HepG2 (cell line): ENCODE measurements at regions not wholly inside any gene's neighbourhood (a gene's known extent, or its start where the extent isn't known, plus 50 kb on each side); places are given as distances from the start of the nearest gene placed in this dataset.

ENCODE experiments used
- FOXO1 ChIP-seq: sonication (generic); formaldehyde crosslinking; IDR thresholded peaks from 2 replicates; pipeline ENCODE4 v1.4.0; 2020; ENCODE audit warnings: missing genetic modification reagents
- KLF12 ChIP-seq: sonication (generic); formaldehyde crosslinking; IDR thresholded peaks from 2 replicates; pipeline ENCODE4 v1.4.0; 2020; ENCODE audit warnings: missing genetic modification reagents, borderline replicate concordance
- MEIS2 ChIP-seq: sonication (generic); formaldehyde crosslinking; IDR thresholded peaks from 2 replicates; pipeline ENCODE4 v1.9.0; 2021; ENCODE audit warnings: mild to moderate bottlenecking, missing genetic modification reagents
- PLRG1 ChIP-seq: fragments of 450-650 bp; conservative IDR thresholded peaks from 2 replicates; pipeline ENCODE4 v1.6.1; 2016
- PRPF4 ChIP-seq: fragments of 200-400 bp; formaldehyde crosslinking; IDR thresholded peaks from 2 replicates; pipeline ENCODE4 v1.6.1; 2016; ENCODE audit warnings: low read length, low read depth; ENCODE audit not compliant: poor library complexity, severe bottlenecking
- SMAD9 ChIP-seq: sonication (generic); formaldehyde crosslinking; IDR thresholded peaks from 2 replicates; pipeline ENCODE4 v1.5.1; 2020; ENCODE audit warnings: mild to moderate bottlenecking, missing genetic modification reagents
- SPEN ChIP-seq: sonication (generic); formaldehyde crosslinking; IDR thresholded peaks from 2 replicates; pipeline ENCODE4 v1.5.1; 2020; ENCODE audit warnings: low read depth, mild to moderate bottlenecking, missing genetic modification reagents
- STAG1 ChIP-seq: sonication (generic); formaldehyde crosslinking; IDR thresholded peaks from 2 replicates; pipeline ENCODE4 v1.4.0; 2020; ENCODE audit warnings: missing genetic modification reagents
- TOE1 ChIP-seq: sonication (generic); formaldehyde crosslinking; IDR thresholded peaks from 2 replicates; pipeline ENCODE4 v1.4.0; 2020; ENCODE audit warnings: mild to moderate bottlenecking, missing genetic modification reagents
- TRIM24 ChIP-seq: sonication (generic); formaldehyde crosslinking; IDR thresholded peaks from 2 replicates; pipeline ENCODE4 v1.8.0; 2022; ENCODE audit warnings: mild to moderate bottlenecking, missing genetic modification reagents
- ZNF10 ChIP-seq: sonication (generic); formaldehyde crosslinking; IDR thresholded peaks from 2 replicates; pipeline ENCODE4 v1.4.0; 2020; ENCODE audit warnings: mild to moderate bottlenecking, low read depth, missing genetic modification reagents, borderline replicate concordance
- ZNF143 ChIP-seq: sonication (generic); formaldehyde crosslinking; IDR thresholded peaks from 2 replicates; pipeline ENCODE4 v1.4.0; 2020; ENCODE audit warnings: missing genetic modification reagents
- ZNF382 ChIP-seq: sonication (generic); formaldehyde crosslinking; IDR thresholded peaks from 2 replicates; pipeline ENCODE4 v1.5.0; 2020; ENCODE audit warnings: missing genetic modification reagents, mild to moderate bottlenecking, borderline replicate concordance
- ZNF556 ChIP-seq: sonication (generic); formaldehyde crosslinking; IDR thresholded peaks from 2 replicates; pipeline ENCODE4 v1.4.0; 2020; ENCODE audit warnings: mild to moderate bottlenecking, missing genetic modification reagents, borderline replicate concordance
- TF ChIP-seq, protein P1 (sequence below): sonication (generic); formaldehyde crosslinking; IDR thresholded peaks from 2 replicates; pipeline ENCODE4 v1.4.0; 2020; ENCODE audit warnings: missing genetic modification reagents, mild to moderate bottlenecking, borderline replicate concordance
- TF ChIP-seq, protein P2 (sequence below): sonication (generic); formaldehyde crosslinking; IDR thresholded peaks from 2 replicates; pipeline ENCODE4 v1.4.0; 2020; ENCODE audit warnings: missing genetic modification reagents
- TF ChIP-seq, protein P3 (sequence below): sonication (generic); formaldehyde crosslinking; IDR thresholded peaks from 2 replicates; pipeline ENCODE4 v1.4.0; 2020; ENCODE audit warnings: missing genetic modification reagents
- TF ChIP-seq, protein P4 (sequence below): sonication (generic); formaldehyde crosslinking; IDR thresholded peaks from 2 replicates; pipeline ENCODE4 v1.5.1; 2020; ENCODE audit warnings: missing genetic modification reagents, mild to moderate bottlenecking, borderline replicate concordance
- TF ChIP-seq, protein P5 (sequence below): sonication (generic); formaldehyde crosslinking; IDR thresholded peaks from 2 replicates; pipeline ENCODE4 v1.8.0; 2022; ENCODE audit warnings: mild to moderate bottlenecking, missing genetic modification reagents
- TF ChIP-seq, protein P6 (sequence below): sonication (generic); formaldehyde crosslinking; IDR thresholded peaks from 2 replicates; pipeline ENCODE4 v1.8.0; 2022; ENCODE audit warnings: mild to moderate bottlenecking, missing genetic modification reagents; ENCODE audit not compliant: insufficient replicate concordance
- TF ChIP-seq, protein P7 (sequence below): sonication (generic); formaldehyde crosslinking; IDR thresholded peaks from 2 replicates; pipeline ENCODE4 v1.5.1; 2020; ENCODE audit warnings: missing genetic modification reagents, mild to moderate bottlenecking, borderline replicate concordance
- TF ChIP-seq, protein P8 (sequence below): IDR thresholded peaks from 2 replicates; pipeline ENCODE4 v1.6.1; 2012; ENCODE audit warnings: inconsistent platforms

DNA sequence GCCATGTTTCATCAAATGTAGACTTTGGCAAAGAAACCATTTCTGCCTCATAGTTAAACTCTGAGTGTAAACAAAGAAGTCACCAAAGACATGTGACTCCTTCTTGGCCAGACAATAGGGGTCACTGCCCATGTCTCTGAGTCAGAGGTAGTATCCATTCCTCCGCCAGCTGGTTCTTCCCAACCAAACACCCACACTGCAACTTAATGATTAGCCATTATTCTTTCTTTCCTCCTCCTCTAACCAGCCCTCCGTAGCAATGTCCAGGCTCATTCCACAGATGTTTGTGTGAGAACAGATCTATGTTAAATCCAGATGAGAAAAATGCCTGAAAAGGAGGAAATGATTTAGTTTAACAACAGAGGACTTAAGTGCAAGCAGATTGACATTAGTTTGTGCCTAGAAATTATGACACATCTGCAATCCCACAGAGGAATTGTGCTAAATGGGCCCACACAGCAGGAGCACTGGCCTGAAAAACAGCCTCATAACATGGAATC, 127.9 kb upstream of the SH3BP4 start (continued):
- TF ChIP-seq, protein P1, sequence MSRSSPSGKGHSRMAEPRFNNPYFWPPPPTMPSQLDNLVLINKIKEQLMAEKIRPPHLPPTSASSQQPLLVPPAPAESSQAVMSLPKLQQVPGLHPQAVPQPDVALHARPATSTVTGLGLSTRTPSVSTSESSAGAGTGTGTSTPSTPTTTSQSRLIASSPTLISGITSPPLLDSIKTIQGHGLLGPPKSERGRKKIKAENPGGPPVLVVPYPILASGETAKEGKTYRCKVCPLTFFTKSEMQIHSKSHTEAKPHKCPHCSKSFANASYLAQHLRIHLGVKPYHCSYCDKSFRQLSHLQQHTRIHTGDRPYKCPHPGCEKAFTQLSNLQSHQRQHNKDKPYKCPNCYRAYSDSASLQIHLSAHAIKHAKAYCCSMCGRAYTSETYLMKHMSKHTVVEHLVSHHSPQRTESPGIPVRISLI (CRISPR knock-in tag), result no peak
- TF ChIP-seq SMAD9 (CRISPR knock-in tag) (no peak), ZNF556 (no peak), STAG1 (peak; percentile 24; the same call in 1 of the 2 replicates), FOXO1 (CRISPR knock-in tag) (no peak), TOE1 (no peak), PRPF4 (no peak), ZNF382 (CRISPR knock-in tag) (no peak), PLRG1 (no peak), TRIM24 (CRISPR knock-in tag) (peak; percentile 35; the same call in 1 of the 2 replicates), MEIS2 (no peak), KLF12 (CRISPR knock-in tag) (no peak), ZNF143 (no peak), SPEN (CRISPR knock-in tag) (no peak), ZNF10 (CRISPR knock-in tag) (no peak)
- TF ChIP-seq, protein P2, sequence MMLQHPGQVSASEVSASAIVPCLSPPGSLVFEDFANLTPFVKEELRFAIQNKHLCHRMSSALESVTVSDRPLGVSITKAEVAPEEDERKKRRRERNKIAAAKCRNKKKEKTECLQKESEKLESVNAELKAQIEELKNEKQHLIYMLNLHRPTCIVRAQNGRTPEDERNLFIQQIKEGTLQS, result no peak
- TF ChIP-seq, protein P3, sequence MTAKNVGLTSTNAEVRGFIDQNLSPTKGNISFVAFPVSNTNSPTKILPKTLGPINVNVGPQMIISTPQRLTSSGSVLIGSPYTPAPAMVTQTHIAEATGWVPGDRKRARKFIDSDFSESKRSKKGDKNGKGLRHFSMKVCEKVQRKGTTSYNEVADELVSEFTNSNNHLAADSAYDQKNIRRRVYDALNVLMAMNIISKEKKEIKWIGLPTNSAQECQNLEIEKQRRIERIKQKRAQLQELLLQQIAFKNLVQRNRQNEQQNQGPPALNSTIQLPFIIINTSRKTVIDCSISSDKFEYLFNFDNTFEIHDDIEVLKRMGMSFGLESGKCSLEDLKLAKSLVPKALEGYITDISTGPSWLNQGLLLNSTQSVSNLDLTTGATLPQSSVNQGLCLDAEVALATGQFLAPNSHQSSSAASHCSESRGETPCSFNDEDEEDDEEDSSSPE, result no peak
- TF ChIP-seq, protein P4, sequence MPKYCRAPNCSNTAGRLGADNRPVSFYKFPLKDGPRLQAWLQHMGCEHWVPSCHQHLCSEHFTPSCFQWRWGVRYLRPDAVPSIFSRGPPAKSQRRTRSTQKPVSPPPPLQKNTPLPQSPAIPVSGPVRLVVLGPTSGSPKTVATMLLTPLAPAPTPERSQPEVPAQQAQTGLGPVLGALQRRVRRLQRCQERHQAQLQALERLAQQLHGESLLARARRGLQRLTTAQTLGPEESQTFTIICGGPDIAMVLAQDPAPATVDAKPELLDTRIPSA (CRISPR knock-in tag), result no peak
- TF ChIP-seq, protein P5, sequence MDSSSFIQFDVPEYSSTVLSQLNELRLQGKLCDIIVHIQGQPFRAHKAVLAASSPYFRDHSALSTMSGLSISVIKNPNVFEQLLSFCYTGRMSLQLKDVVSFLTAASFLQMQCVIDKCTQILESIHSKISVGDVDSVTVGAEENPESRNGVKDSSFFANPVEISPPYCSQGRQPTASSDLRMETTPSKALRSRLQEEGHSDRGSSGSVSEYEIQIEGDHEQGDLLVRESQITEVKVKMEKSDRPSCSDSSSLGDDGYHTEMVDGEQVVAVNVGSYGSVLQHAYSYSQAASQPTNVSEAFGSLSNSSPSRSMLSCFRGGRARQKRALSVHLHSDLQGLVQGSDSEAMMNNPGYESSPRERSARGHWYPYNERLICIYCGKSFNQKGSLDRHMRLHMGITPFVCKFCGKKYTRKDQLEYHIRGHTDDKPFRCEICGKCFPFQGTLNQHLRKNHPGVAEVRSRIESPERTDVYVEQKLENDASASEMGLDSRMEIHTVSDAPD, result 0 out of 2 replicates have a peak, but pooled peaks have one; percentile 59
- TF ChIP-seq, protein P6, sequence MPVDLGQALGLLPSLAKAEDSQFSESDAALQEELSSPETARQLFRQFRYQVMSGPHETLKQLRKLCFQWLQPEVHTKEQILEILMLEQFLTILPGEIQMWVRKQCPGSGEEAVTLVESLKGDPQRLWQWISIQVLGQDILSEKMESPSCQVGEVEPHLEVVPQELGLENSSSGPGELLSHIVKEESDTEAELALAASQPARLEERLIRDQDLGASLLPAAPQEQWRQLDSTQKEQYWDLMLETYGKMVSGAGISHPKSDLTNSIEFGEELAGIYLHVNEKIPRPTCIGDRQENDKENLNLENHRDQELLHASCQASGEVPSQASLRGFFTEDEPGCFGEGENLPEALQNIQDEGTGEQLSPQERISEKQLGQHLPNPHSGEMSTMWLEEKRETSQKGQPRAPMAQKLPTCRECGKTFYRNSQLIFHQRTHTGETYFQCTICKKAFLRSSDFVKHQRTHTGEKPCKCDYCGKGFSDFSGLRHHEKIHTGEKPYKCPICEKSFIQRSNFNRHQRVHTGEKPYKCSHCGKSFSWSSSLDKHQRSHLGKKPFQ (CRISPR knock-in tag), result no peak
- TF ChIP-seq, protein P7, sequence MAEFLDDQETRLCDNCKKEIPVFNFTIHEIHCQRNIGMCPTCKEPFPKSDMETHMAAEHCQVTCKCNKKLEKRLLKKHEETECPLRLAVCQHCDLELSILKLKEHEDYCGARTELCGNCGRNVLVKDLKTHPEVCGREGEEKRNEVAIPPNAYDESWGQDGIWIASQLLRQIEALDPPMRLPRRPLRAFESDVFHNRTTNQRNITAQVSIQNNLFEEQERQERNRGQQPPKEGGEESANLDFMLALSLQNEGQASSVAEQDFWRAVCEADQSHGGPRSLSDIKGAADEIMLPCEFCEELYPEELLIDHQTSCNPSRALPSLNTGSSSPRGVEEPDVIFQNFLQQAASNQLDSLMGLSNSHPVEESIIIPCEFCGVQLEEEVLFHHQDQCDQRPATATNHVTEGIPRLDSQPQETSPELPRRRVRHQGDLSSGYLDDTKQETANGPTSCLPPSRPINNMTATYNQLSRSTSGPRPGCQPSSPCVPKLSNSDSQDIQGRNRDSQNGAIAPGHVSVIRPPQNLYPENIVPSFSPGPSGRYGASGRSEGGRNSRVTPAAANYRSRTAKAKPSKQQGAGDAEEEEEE (CRISPR knock-in tag), result no peak
- TF ChIP-seq, protein P8, sequence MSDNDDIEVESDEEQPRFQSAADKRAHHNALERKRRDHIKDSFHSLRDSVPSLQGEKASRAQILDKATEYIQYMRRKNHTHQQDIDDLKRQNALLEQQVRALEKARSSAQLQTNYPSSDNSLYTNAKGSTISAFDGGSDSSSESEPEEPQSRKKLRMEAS, result no peak
